ENCODE measurements at regions not wholly inside any gene's neighbourhood (a gene's known extent, or its start where the extent isn't known, plus 50 kb on each side); places are given as distances from the start of the nearest gene placed in this dataset.

GRCh38 chr4:152110780-152111179 lies 350.0 kb upstream of the GATB start:
- DNase-seq (ENCODE audit: low read depth, low spot score), result no peak
- in situ Hi-C loops (cut with HindIII; ENCODE audit: low pct_unique_long_range_greater_than_20kb, low sequenced_read_pairs), result no loop called here

GRCh38 chr4:152109531-152110509 lies 349.0 kb upstream of the GATB start:
- DNase-seq (ENCODE audit: low read depth, low spot score), result no peak
- in situ Hi-C loops (cut with HindIII; ENCODE audit: low pct_unique_long_range_greater_than_20kb, low sequenced_read_pairs), result no loop called here

- in situ Hi-C loops (cut with HindIII; ENCODE audit: low pct_unique_long_range_greater_than_20kb, low sequenced_read_pairs), result no loop called here
- DNase-seq (ENCODE audit: low read depth, low spot score), result peak; percentile 6
Observed at GRCh38 chr4:152107736-152108500, 347.1 kb upstream of the GATB start.

- in situ Hi-C loops (cut with HindIII; ENCODE audit: low pct_unique_long_range_greater_than_20kb, low sequenced_read_pairs), result no loop called here
- no peak for DNase-seq (ENCODE audit: low read depth, low spot score)
Observed at GRCh38 chr4:152106781-152107321, 346.0 kb upstream of the GATB start.

GRCh38 chr4:152106113-152106763 lies 345.4 kb upstream of the GATB start:
- in situ Hi-C loops (cut with HindIII; ENCODE audit: low pct_unique_long_range_greater_than_20kb, low sequenced_read_pairs), result no loop called here
- DNase-seq (ENCODE audit: low read depth, low spot score), result no peak

- no peak for DNase-seq (ENCODE audit: low read depth, low spot score)
- in situ Hi-C loops (cut with HindIII; ENCODE audit: low pct_unique_long_range_greater_than_20kb, low sequenced_read_pairs), result no loop called here
Observed at GRCh38 chr4:152104901-152105357, 344.1 kb upstream of the GATB start.

GRCh38 chr4:152104356-152104755 lies 343.5 kb upstream of the GATB start:
- DNase-seq (ENCODE audit: low read depth, low spot score), result no peak
- in situ Hi-C loops (cut with HindIII; ENCODE audit: low pct_unique_long_range_greater_than_20kb, low sequenced_read_pairs), result no loop called here

- in situ Hi-C loops (cut with HindIII; ENCODE audit: low pct_unique_long_range_greater_than_20kb, low sequenced_read_pairs), result no loop called here
- DNase-seq (ENCODE audit: low read depth, low spot score), result no peak
Observed at GRCh38 chr4:152103181-152103901, 342.5 kb upstream of the GATB start.

GRCh38 chr4:152102436-152103000 lies 341.7 kb upstream of the GATB start:
- in situ Hi-C loops (cut with HindIII; ENCODE audit: low pct_unique_long_range_greater_than_20kb, low sequenced_read_pairs), result no loop called here
- DNase-seq (ENCODE audit: low read depth, low spot score), result no peak

GRCh38 chr4:152101556-152102435 lies 341.0 kb upstream of the GATB start:
- in situ Hi-C loops (cut with HindIII; ENCODE audit: low pct_unique_long_range_greater_than_20kb, low sequenced_read_pairs), result no loop called here
- no peak for DNase-seq (ENCODE audit: low read depth, low spot score)

- DNase-seq (ENCODE audit: low read depth, low spot score), result no peak
Observed at GRCh38 chr4:152100379-152101201, 339.8 kb upstream of the GATB start.

GRCh38 chr4:152099981-152100378 lies 339.2 kb upstream of the GATB start:
- in situ Hi-C loops (cut with HindIII; ENCODE audit: low pct_unique_long_range_greater_than_20kb, low sequenced_read_pairs), result no loop called here
- no peak for DNase-seq (ENCODE audit: low read depth, low spot score)

More at GRCh38 chr4:152100379-152101201, 339.8 kb upstream of the GATB start:
- in situ Hi-C loops (cut with HindIII; ENCODE audit: low pct_unique_long_range_greater_than_20kb, low sequenced_read_pairs), result no loop called here

GRCh38 chr4:152099555-152099954 lies 338.7 kb upstream of the GATB start:
- no peak for DNase-seq (ENCODE audit: low read depth, low spot score)
- in situ Hi-C loops (cut with HindIII; ENCODE audit: low pct_unique_long_range_greater_than_20kb, low sequenced_read_pairs), result no loop called here

GRCh38 chr4:152099061-152099425 lies 338.2 kb upstream of the GATB start:
- no peak for DNase-seq (ENCODE audit: low read depth, low spot score)
- in situ Hi-C loops (cut with HindIII; ENCODE audit: low pct_unique_long_range_greater_than_20kb, low sequenced_read_pairs), result no loop called here

GRCh38 chr4:152098365-152099060 lies 337.7 kb upstream of the GATB start:
- DNase-seq (ENCODE audit: low read depth, low spot score), result no peak
- in situ Hi-C loops (cut with HindIII; ENCODE audit: low pct_unique_long_range_greater_than_20kb, low sequenced_read_pairs), result no loop called here
